Lower lobe of right lung (tissue), 2 donors: ENCODE measurements at regions not wholly inside any gene's neighbourhood (a gene's known extent, or its start where the extent isn't known, plus 50 kb on each side); places are given as distances from the start of the nearest gene placed in this dataset.
"Not testable (repeated sequence)": the region's sequence is repeated elsewhere in the genome, so short reads cannot be mapped to it uniquely, and the experiment has no call there.

Source experiments
- ATAC-seq, 2 donors: fragments of 200-7000 bp; cut with Tn5 transposase; one replicate each; pipeline ENCODE4 v1.9.1; 2020 to 2022; ENCODE audit warnings: mild to moderate bottlenecking in 2 of 2, moderate library complexity in 2 of 2
- DNase-seq: peaks from one replicate; pipeline ENCODE4 v3.0.0-alpha.2; 2020
- H3K27ac ChIP-seq: fragments of 200-600 bp; one replicate; pipeline ENCODE4 v1.8.0; 2022
- H3K27me3 ChIP-seq: fragments of 200-600 bp; one replicate; pipeline ENCODE4 v1.8.0; 2022; ENCODE audit warnings: low read depth
- H3K36me3 ChIP-seq: fragments of 200-600 bp; one replicate; pipeline ENCODE4 v1.8.0; 2022; ENCODE audit warnings: mild to moderate bottlenecking
- H3K4me1 ChIP-seq: fragments of 200-600 bp; one replicate; pipeline ENCODE4 v1.8.0; 2022
- H3K4me3 ChIP-seq: fragments of 200-600 bp; one replicate; pipeline ENCODE4 v1.8.0; 2022; ENCODE audit warnings: mild to moderate bottlenecking
- H3K9me3 ChIP-seq: fragments of 200-600 bp; one replicate; pipeline ENCODE4 v1.8.0; 2022
- intact Hi-C: fragments of 100-400 bp; cut with DNase I; formaldehyde crosslinking; loops from one replicate; pipeline ENCODE4 v1.11.0; 2022
- TF ChIP-seq, protein P1 (sequence below): fragments of 200-600 bp; IDR thresholded peaks from one replicate; pipeline ENCODE4 v1.8.0; 2022; ENCODE audit warnings: antibody characterized with exemption, mild to moderate bottlenecking
- donor health status: DM: no; HTN: yes; CAD: no; lungs with severe emphysema.

DNA sequence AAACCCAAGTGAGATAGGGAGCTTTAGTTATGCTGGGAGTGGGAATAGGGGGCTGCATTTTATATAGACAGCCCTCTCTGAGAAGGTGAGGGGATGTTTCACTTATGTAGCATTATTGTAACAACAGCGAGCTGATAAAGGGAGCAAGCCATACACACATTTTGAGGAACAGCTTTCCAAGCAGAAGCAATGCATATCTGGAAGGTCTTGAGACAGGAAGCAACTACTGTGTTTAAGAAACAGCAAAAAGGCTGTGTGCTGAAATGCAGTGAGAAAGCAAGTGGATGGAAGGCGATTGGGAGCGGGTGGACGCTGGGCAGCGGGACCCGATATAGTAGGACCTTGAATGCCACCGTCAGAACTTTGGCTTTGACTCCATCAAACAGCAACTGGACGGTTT, 155.9 kb upstream of the TBL1XR1 start:
- TF ChIP-seq, protein P1, sequence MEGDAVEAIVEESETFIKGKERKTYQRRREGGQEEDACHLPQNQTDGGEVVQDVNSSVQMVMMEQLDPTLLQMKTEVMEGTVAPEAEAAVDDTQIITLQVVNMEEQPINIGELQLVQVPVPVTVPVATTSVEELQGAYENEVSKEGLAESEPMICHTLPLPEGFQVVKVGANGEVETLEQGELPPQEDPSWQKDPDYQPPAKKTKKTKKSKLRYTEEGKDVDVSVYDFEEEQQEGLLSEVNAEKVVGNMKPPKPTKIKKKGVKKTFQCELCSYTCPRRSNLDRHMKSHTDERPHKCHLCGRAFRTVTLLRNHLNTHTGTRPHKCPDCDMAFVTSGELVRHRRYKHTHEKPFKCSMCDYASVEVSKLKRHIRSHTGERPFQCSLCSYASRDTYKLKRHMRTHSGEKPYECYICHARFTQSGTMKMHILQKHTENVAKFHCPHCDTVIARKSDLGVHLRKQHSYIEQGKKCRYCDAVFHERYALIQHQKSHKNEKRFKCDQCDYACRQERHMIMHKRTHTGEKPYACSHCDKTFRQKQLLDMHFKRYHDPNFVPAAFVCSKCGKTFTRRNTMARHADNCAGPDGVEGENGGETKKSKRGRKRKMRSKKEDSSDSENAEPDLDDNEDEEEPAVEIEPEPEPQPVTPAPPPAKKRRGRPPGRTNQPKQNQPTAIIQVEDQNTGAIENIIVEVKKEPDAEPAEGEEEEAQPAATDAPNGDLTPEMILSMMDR: no peak
- DNase-seq (no peak), ATAC-seq (no peak)
- Histone ChIP-seq H3K4me3 (no peak overlapping the region), H3K4me1 (peaks cover 18% of the 10 kb centered on the region), H3K9me3 (no peaks in the 10 kb centered on the region), H3K27ac (no peak overlapping the region), H3K27me3 (no peaks in the 10 kb centered on the region), H3K36me3 (no peaks in the 10 kb centered on the region)
- intact Hi-C loops: no loop called here

- ATAC-seq, H3K36me3 ChIP-seq, H3K27ac ChIP-seq, DNase-seq, H3K9me3 ChIP-seq, H3K27me3 ChIP-seq, intact Hi-C loops, H3K4me3 ChIP-seq: not testable (repeated sequence)
- H3K4me1 ChIP-seq: peaks cover 26% of the 10 kb centered on the region
Observed at GRCh38 chr3:177353879-177354278, 156.6 kb upstream of the TBL1XR1 start.

- no peak overlapping the region for H3K27ac ChIP-seq
- H3K36me3 ChIP-seq: no peaks in the 10 kb centered on the region
- peaks cover 31% of the 10 kb centered on the region for H3K4me1 ChIP-seq
- no peaks in the 10 kb centered on the region for H3K9me3 ChIP-seq
- no peaks in the 10 kb centered on the region for H3K27me3 ChIP-seq
- ATAC-seq: no peak
- TF ChIP-seq, protein P1: no peak
- intact Hi-C loops: no loop called here
- DNase-seq: no peak
- H3K4me3 ChIP-seq: no peak overlapping the region
Observed at GRCh38 chr3:177354466-177354865, 157.2 kb upstream of the TBL1XR1 start.

DNA sequence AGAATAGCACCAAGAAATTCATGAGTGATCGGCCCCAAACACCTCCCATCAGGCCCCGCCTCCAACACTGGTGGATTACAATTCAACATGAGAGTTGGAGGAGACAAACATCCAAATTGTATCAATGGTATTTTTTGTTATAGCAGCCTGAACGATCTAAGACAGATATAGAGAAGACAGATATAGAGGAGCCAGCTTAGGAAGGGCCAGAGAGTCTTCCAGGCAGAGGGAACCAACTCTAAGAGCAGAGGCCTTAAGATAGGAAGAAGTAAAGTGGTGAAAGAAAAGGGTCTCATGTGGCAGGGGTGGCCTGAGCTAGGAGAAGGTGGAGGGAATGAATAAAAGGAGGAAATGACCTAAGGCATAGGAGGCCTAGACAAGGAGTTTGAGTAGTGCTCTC, 158.8 kb upstream of the TBL1XR1 start:
- TF ChIP-seq, protein P1: no peak
- no peak for ATAC-seq
- peaks cover 41% of the 10 kb centered on the region for H3K4me1 ChIP-seq
- intact Hi-C loops: loop anchor here (5.0 kb wide), 1 partner anchor 159 kb away; the partner anchor contains the start of gene TBL1XR1
- DNase-seq: no peak
- H3K36me3 ChIP-seq: no peaks in the 10 kb centered on the region
- no peaks in the 10 kb centered on the region for H3K9me3 ChIP-seq
- no peak overlapping the region for H3K27ac ChIP-seq
- no peaks in the 10 kb centered on the region for H3K27me3 ChIP-seq
- no peak overlapping the region for H3K4me3 ChIP-seq

DNA sequence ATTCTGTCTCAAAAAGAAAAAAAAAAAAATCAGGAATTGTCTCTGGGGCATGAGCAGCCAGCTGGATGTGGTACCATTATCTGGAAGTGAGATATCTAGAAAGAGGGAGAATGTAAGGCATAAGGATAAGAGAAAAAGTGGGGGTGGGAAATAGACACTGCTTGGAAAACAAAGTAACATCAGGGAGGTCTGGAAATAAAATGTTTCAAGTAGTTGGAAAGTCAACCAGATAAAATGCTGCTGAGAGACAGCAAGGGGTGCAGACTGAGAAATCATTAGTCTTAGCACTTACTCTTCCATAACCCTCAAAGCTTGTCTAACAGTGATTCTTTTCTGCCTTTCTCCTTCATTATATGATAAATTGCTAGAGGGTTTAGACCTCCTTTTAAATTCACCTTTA, 159.7 kb upstream of the TBL1XR1 start:
- Histone ChIP-seq H3K36me3 (no peaks in the 10 kb centered on the region), H3K4me1 (peaks cover 49% of the 10 kb centered on the region), H3K9me3 (no peaks in the 10 kb centered on the region), H3K27me3 (no peaks in the 10 kb centered on the region), H3K4me3 (no peak overlapping the region), H3K27ac (peak overlapping the region; percentile 91)
- DNase-seq (no peak), ATAC-seq (no peak)
- intact Hi-C loops: loop anchor here (5.0 kb wide), 1 partner anchor 160 kb away; the partner anchor contains the start of gene TBL1XR1
- TF ChIP-seq, protein P1: no peak

GRCh38 chr3:177357352-177358090, 160.2 kb upstream of the TBL1XR1 start:
- DNase-seq (no peak), ATAC-seq (peak in 1 of 2 donors; percentile 15)
- no peaks in the 10 kb centered on the region for H3K9me3 ChIP-seq
- TF ChIP-seq, protein P1: no peak
- H3K36me3 ChIP-seq: no peaks in the 10 kb centered on the region
- H3K27ac ChIP-seq: peak overlapping the region; percentile 91
- no peaks in the 10 kb centered on the region for H3K27me3 ChIP-seq
- peak overlapping the region; percentile 50 for H3K4me3 ChIP-seq
- H3K4me1 ChIP-seq: peaks cover 50% of the 10 kb centered on the region
- intact Hi-C loops: loop anchor here (5.0 kb wide), 1 partner anchor 160 kb away; the partner anchor contains the start of gene TBL1XR1
